Liver (tissue), 7 donors: ENCODE measurements at regions not wholly inside any gene's neighbourhood (a gene's known extent, or its start where the extent isn't known, plus 50 kb on each side); places are given as distances from the start of the nearest gene placed in this dataset.

Experiments used
- DNase-seq: peaks from one replicate; pipeline ENCODE4 v3.0.0-alpha.2; 2017; ENCODE audit warnings: low spot score
- H3K27ac ChIP-seq, 2 donors: one replicate each; pipeline ENCODE4 v1.7.0; 2013; ENCODE audit warnings: inconsistent platforms in 2 of 2, low read length in 2 of 2, control low read depth in 1 of 2, low read depth in 1 of 2, mild to moderate bottlenecking in 1 of 2
- H3K27me3 ChIP-seq, 4 donors: one replicate each; pipeline versions ENCODE4 v1.6.1 to v1.7.0; 2013; ENCODE audit warnings: low read length in 3 of 4, inconsistent platforms in 1 of 4, mild to moderate bottlenecking in 1 of 4, moderate library complexity in 1 of 4; ENCODE audit not compliant: control insufficient read depth in 4 of 4, insufficient read depth in 4 of 4
- H3K36me3 ChIP-seq, 4 donors: one replicate each; pipeline versions ENCODE4 v1.6.1 to v1.7.0; 2013; ENCODE audit warnings: low read length in 3 of 4, mild to moderate bottlenecking in 3 of 4, low read depth in 1 of 4, moderate library complexity in 1 of 4; ENCODE audit not compliant: control insufficient read depth in 4 of 4, insufficient read depth in 3 of 4
- H3K4me1 ChIP-seq, 4 donors: one replicate each; pipeline versions ENCODE4 v1.6.1 to v1.7.0; 2013; ENCODE audit warnings: low read length in 3 of 4, mild to moderate bottlenecking in 3 of 4, moderate library complexity in 1 of 4; ENCODE audit not compliant: control insufficient read depth in 4 of 4, insufficient read depth in 4 of 4
- H3K4me3 ChIP-seq, 3 donors: one replicate each; pipeline versions ENCODE4 v1.6.1 to v1.7.0; 2013; ENCODE audit warnings: low read length in 3 of 3, control low read depth in 1 of 3, low read depth in 1 of 3, mild to moderate bottlenecking in 1 of 3
- H3K9ac ChIP-seq, 2 donors: one replicate each; pipeline ENCODE4 v1.7.0; 2013; ENCODE audit warnings: low read length in 2 of 2, mild to moderate bottlenecking in 2 of 2, moderate library complexity in 2 of 2, control low read depth in 1 of 2, low read depth in 1 of 2
- H3K9me3 ChIP-seq, 4 donors: one replicate each; pipeline versions ENCODE4 v1.6.1 to v1.7.0; 2013; ENCODE audit warnings: low read length in 3 of 4; ENCODE audit not compliant: control insufficient read depth in 4 of 4
- ATF3 ChIP-seq: IDR thresholded peaks from 2 replicates; pipeline ENCODE4 v1.6.1; 2016; ENCODE audit warnings: antibody characterized with exemption
- EGR1 ChIP-seq, 2 donors: IDR thresholded peaks; 2 replicates each; pipeline ENCODE4 v1.6.1; 2016 to 2018; ENCODE audit warnings: antibody characterized with exemption in 2 of 2, low read depth in 2 of 2
- FOXA1 ChIP-seq: IDR thresholded peaks from 2 replicates; pipeline ENCODE4 v1.6.1; 2016; ENCODE audit warnings: antibody characterized with exemption
- FOXA2 ChIP-seq: IDR thresholded peaks from 2 replicates; pipeline ENCODE4 v1.6.1; 2016; ENCODE audit warnings: antibody characterized with exemption
- GABPA ChIP-seq, 2 donors: IDR thresholded peaks in 1 of 2; conservative IDR thresholded peaks in 1 of 2; 2 replicates each; pipeline ENCODE4 v1.6.1; 2016; ENCODE audit warnings: antibody characterized with exemption in 2 of 2, mild to moderate bottlenecking in 1 of 2, moderate library complexity in 1 of 2
- NR2F2 ChIP-seq: IDR thresholded peaks from 2 replicates; pipeline ENCODE4 v1.6.1; 2016; ENCODE audit warnings: antibody characterized with exemption
- RAD21 ChIP-seq, 2 donors: IDR thresholded peaks; 2 replicates each; pipeline ENCODE4 v1.6.1; 2016; ENCODE audit warnings: antibody characterized with exemption in 2 of 2, mild to moderate bottlenecking in 2 of 2
- REST ChIP-seq: IDR thresholded peaks from 2 replicates; pipeline ENCODE4 v1.6.1; 2016; ENCODE audit warnings: antibody characterized with exemption, mild to moderate bottlenecking
- WGBS: extraction: QIAGEN DNeasy Blood & Tissue Kit; methylation state at CpG from one replicate; pipeline ENCODE4 v1.1.7; 2013; 5-methylcytosine and 5-hydroxymethylcytosine counted together
- TF ChIP-seq, protein P1 (sequence below): IDR thresholded peaks from 2 replicates; pipeline ENCODE4 v1.6.1; 2016; ENCODE audit warnings: antibody characterized with exemption
- donor health status: healthy.
- donor health status: healthy.
- donor health status: healthy.
- donor health status: healthy.

GRCh38 chr7:55273186-55273980 is 91.8 kb upstream of the LANCL2 start:
- no peak overlapping the region for H3K9ac ChIP-seq
- no peaks in the 10 kb centered on the region for H3K36me3 ChIP-seq
- 89% methylated on average over 14 of the region's 14 CpGs for WGBS
- TF ChIP-seq REST, result no peak
- TF ChIP-seq ATF3, result no peak
- TF ChIP-seq NR2F2, result no peak
- H3K27ac ChIP-seq, result no peak overlapping the region
- no peak overlapping the region for H3K4me3 ChIP-seq
- no peak for DNase-seq
- no peaks in the 10 kb centered on the region for H3K9me3 ChIP-seq
- H3K4me1 ChIP-seq, result no peaks in the 10 kb centered on the region
- H3K27me3 ChIP-seq, result peaks cover 0 to under 1% (median 0%) of the 10 kb centered on the region in 4 donors

DNA sequence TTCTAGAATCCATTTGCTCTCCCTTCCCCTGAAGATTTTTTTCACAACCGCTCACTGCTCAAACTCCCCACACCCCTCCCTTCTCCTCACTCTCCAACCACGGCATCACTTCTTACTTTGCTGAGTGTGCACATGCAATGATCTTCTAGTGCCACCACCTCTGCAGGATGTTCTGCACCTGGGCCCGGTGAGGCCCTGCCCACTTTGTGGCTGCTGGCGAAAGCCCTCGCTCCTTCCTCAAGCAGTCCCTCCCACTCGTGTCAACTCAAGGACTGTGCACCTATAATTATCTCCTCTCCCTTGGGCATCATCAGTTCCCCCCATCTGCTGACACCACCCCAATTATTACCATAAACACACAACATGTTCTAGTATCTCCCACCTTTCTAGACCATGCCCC is 91.0 kb upstream of the LANCL2 start:
- DNase-seq, result no peak
- 80% methylated on average over 6 of the region's 6 CpGs for WGBS

More for the DNA sequence above, 91.0 kb upstream of the LANCL2 start:
- H3K4me3 ChIP-seq, result no peak overlapping the region
- no peaks in the 10 kb centered on the region for H3K36me3 ChIP-seq
- no peaks in the 10 kb centered on the region for H3K4me1 ChIP-seq
- TF ChIP-seq NR2F2, result no peak
- TF ChIP-seq FOXA2, result no peak
- TF ChIP-seq GABPA (IDR thresholded peaks at IDR 0.05 in 1 of 2, conservative IDR thresholded peaks at IDR 0.05 in 1 of 2), result no peak
- no peak for TF ChIP-seq REST
- TF ChIP-seq EGR1 (IDR thresholded peaks at IDR 0.05; ENCODE audit: low read depth in 2 of 2), result no peak
- TF ChIP-seq, protein P1, sequence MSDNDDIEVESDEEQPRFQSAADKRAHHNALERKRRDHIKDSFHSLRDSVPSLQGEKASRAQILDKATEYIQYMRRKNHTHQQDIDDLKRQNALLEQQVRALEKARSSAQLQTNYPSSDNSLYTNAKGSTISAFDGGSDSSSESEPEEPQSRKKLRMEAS, result no peak
- TF ChIP-seq RAD21 (IDR thresholded peaks at IDR 0.05), result no peak
- TF ChIP-seq FOXA1, result no peak
- no peak overlapping the region for H3K9ac ChIP-seq
- no peak overlapping the region for H3K27ac ChIP-seq
- H3K27me3 ChIP-seq, result peaks cover 0 to 4% (median 0%) of the 10 kb centered on the region in 4 donors
- H3K9me3 ChIP-seq, result no peaks in the 10 kb centered on the region
